ENCODE measurements at regions not wholly inside any gene's neighbourhood (a gene's known extent, or its start where the extent isn't known, plus 50 kb on each side); places are given as distances from the start of the nearest gene placed in this dataset.
"Not testable (repeated sequence)": the region's sequence is repeated elsewhere in the genome, so short reads cannot be mapped to it uniquely, and the experiment has no call there.

GRCh38 chr6:71048320-71049164 lies 91.7 kb upstream of the B3GAT2 start:
- no peak for ATAC-seq
- intact Hi-C loops (cut with DNase I): loop anchor here (1.0 kb wide), 1 partner anchor 35 kb away; no protein-coding TSS in a partner anchor
- DNase-seq (ENCODE audit: low spot score): no peak

DNA sequence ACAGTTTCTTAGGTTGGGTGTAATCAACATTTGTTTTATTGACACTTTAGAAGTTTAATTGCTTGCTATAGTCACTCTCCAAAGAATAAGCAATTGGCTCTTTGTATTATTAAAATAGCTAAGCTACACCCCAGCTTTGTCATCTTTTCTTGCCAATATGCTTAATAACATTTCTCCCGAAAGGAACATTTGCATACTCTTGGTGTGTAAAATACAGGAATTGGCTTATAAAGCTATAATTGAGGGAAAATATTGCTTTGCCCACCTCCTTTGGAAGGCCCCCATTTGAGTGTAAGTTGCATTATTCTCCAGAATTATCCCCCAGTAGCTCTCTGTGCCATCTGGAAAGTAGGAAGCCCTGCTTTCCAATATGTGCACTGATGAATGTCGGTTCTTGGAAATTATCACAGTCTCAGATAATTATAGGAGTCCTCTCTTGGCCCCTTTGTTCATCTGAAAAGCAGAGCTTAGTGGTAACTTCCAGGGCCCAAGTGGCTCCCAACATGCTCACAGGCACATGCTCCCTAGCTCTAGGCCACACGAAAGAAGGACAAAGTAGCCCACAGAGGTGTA lies 92.4 kb upstream of the B3GAT2 start:
- no peak for ATAC-seq
- intact Hi-C loops (cut with DNase I): loop anchor here (1.0 kb wide), 1 partner anchor 34 kb away; no protein-coding TSS in a partner anchor
- DNase-seq (ENCODE audit: low spot score): no peak

DNA sequence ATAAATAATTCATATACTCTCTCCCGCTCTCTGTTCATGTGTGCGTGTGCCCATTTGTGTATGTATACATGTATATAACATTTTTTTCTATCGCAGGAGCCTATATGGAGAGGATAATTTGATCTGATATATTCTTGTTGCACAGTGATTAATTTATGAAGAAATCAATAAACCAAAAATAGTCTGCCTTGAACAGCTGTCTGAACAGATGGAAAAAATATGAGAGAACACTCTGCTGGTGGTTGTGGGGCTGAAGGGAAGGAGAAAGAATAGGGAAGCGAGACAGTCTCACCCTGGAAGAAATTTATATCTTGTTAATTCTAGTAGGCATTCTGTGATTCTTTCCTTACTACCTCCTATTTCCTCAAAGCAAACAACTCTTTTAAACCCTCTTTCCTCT lies 96.6 kb upstream of the B3GAT2 start:
- no peak for ATAC-seq

GRCh38 chr6:71056656-71057055 lies 99.8 kb upstream of the B3GAT2 start:
- intact Hi-C loops (cut with DNase I): no loop called here
- ATAC-seq (no peak), DNase-seq (ENCODE audit: low spot score) (no peak)

More for the DNA sequence above, 96.6 kb upstream of the B3GAT2 start:
- intact Hi-C loops (cut with DNase I): no loop called here
- no peak for DNase-seq (ENCODE audit: low spot score)

GRCh38 chr6:71066153-71066552 lies 109.3 kb upstream of the B3GAT2 start:
- no peak for ATAC-seq
- intact Hi-C loops (cut with DNase I): no loop called here
- no peak for DNase-seq (ENCODE audit: low spot score)

DNA sequence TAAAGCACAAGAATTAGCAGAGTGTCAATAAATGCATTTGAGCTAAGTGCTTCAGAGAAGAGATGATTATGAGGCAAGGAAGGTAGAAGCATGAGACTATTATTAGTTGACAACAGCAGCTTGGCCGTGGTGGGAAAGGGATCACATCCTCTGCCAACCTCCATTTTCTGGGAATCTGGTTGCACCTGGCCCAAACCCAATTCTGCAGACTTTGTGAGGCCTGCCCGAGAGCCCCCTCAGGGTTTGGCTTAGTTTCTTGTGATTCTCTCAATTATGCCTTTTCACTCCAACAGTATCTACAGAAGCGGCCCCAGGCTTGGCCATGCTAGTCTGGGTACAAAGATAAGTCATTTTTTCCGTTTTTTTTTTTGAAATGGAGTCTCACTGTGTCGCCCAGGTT lies 111.0 kb upstream of the B3GAT2 start:
- DNase-seq (ENCODE audit: low spot score) (no peak), ATAC-seq (no peak)
- intact Hi-C loops (cut with DNase I): no loop called here

DNA sequence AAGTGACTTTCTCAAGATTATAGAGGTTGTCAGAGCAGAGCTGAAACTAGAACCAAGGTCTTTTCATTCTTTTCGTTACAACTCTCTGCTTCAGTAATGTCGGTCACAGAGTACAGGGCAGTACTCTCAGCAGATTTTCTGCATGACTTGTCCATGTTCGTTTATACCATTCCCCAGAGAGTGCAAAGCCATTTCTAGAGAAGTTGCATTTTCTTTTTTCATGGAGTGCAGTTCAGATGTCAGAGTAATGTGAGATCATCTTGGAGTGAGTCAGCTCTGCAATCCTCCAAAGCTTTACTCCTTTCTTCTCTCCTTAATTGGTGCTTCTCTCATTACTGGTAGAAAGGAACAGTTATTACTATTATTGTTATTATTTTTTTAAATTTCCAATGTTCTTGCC lies 115.6 kb upstream of the B3GAT2 start:
- intact Hi-C loops (cut with DNase I): no loop called here
- no peak for ATAC-seq
- DNase-seq (ENCODE audit: low spot score): no peak

DNA sequence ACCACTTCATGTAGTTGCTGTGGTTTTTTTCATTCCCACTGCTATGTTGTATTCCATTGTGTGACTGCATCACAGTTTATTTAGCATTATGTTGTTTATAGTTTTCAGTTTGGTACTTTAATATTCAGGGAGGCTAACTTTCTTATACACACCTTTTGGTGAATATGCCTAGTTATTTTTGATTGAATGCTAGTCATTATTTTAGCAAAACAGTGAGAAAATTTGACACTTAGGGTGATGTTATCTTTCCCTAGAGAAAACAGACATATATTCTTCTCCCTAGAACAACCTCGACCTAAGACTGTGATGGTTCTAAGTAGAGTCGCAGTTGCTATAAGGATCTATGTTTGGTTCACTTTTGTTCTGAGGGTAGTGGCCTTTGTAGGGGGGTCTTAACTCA lies 120.8 kb upstream of the B3GAT2 start:
- DNase-seq (ENCODE audit: low spot score): no peak
- ATAC-seq: no peak
- intact Hi-C loops (cut with DNase I): no loop called here

DNA sequence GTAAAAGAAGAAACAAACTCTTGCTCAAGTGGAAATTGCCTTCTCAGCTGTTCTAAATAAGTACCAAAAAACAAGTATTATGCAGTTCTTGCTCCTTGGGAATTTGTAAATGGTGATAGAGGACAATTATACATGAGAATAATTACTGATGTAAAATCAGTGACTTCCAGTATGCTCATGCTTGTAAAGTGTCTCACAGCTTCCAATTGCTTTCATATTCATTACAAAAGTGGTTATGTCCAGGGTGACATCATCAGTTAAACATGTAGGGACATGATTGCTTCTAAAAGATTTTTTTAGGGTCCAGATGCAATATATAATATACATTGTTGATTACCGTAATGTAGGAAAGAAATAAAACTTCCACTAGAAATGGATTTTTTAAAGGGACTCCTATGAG lies 122.8 kb upstream of the B3GAT2 start:
- DNase-seq (ENCODE audit: low spot score) (no peak), ATAC-seq (no peak)
- intact Hi-C loops (cut with DNase I): no loop called here

DNA sequence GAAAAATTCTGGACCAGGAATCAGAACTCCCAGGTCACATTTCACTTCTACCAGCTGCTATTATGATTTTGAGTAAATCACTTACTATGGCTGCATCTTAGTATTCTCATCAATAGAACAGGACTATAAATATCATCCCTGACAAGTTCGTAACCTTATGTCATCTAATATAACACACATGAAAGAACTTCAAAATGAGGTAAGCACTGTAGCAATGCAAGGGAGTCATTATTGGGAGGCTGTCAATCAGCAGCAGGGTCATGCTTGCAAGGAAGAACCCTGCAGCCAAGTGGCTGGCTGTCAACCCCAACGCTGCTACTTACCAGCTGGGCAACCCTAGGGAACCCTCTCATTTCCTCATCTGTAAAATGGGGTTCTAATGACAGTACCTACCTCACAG lies 123.3 kb upstream of the B3GAT2 start:
- DNase-seq (ENCODE audit: low spot score) (no peak), ATAC-seq (no peak)
- intact Hi-C loops (cut with DNase I): no loop called here

DNA sequence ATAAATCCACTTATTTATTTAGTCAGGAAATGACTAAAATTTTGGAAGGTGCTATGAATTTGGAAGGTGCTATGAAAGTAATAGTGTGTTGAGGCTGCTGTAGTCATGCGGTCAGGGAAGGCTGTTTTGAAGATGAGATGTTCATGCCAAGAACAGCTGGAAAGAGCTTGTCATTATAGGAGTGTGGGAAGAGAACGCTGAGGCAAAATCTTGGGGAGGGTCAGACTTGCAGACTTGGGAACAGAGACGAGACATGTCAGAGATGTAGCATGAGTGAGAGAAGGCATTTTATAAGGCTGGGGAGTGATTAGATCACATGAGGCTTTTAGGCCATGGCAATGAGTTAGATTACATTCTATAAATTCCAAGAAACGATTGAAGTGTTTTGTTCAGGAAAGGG lies 124.0 kb upstream of the B3GAT2 start:
- ATAC-seq: peak; percentile 45
- no peak for DNase-seq (ENCODE audit: low spot score)
- intact Hi-C loops (cut with DNase I): no loop called here

DNA sequence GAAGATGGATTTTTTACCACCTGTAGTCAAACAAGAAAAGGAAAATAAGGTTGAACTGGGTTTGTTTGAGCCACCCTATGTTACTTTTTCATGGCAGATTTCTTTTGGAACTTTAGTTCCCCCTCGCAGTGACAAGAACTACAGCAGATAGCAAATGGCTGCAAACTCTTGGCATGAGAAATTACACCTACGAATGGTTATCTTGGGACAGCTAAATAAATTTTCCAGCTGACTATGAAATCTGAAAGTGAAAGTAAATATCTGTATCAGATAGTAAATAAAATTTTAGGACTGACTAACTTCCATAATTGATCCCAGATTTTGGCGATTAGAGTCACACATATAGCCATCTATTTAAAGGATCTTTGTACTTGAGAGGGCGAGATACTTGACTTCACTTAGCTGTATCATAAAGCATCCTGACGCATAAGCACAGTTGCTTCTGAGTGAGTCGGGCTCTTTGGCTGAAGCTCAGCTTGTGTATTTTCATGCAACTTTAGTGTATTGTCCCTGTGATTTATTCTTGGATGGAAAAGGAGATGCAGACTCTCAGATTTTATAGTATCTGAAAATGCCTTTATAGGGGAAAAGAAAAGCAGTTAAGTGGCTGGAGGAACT lies 125.3 kb upstream of the B3GAT2 start:
- no peak for DNase-seq (ENCODE audit: low spot score)
- no peak for ATAC-seq
- intact Hi-C loops (cut with DNase I): no loop called here

DNA sequence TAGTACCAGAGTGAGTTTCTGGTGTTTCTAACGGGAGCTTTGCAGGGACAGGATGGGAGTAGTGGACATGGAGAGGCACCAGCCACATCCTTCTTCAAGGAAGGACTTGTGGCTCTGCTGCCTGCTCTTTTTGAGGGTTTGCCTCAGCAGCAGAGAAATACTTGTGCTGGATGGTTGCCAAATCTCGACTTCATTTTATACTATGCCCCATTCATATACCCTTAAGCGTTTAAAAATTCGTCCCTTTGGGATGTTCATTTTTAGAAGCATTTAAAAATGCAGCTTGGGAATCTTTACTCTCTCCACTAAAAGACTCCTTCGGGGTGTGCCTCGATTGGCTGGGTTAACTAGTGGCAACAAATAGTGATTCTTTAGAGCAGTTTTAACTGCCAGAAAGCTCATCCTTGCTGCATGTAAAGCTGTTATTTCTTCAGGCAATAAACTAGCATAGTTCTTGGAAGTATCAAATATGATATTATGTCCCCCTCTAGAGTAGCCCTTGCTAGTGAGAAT lies 126.5 kb upstream of the B3GAT2 start:
- no peak for ATAC-seq
- no peak for DNase-seq (ENCODE audit: low spot score)
- intact Hi-C loops (cut with DNase I): loop anchor here (1.0 kb wide), 1 partner anchor 34 kb away; no protein-coding TSS in a partner anchor

- ATAC-seq: no peak
These were observed 131.3 kb upstream of the B3GAT2 start for GRCh38 chr6:71088166-71088565.

DNA sequence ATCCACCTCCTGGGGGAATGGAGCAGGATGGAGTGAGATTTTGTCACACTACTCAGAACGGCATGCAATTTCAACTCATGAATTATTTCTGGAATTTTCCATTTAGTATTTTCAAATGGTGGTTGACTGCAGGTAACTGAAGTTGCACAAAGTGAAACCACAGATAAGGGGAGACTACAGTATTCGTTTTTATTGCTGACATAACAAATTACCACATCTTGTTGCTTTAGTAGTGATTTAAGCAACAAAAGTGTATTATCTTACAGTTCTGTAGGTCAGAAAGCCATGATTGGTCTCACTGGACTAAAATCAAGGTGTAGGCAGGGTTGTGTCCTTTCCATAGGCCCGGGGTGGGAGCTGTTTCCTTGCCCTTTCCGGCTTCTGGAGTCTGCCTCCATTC lies 133.4 kb upstream of the B3GAT2 start:
- intact Hi-C loops (cut with DNase I): no loop called here
- DNase-seq (ENCODE audit: low spot score) (no peak), ATAC-seq (no peak)

More at GRCh38 chr6:71088166-71088565, 131.3 kb upstream of the B3GAT2 start:
- no peak for DNase-seq (ENCODE audit: low spot score)
- intact Hi-C loops (cut with DNase I): no loop called here

DNA sequence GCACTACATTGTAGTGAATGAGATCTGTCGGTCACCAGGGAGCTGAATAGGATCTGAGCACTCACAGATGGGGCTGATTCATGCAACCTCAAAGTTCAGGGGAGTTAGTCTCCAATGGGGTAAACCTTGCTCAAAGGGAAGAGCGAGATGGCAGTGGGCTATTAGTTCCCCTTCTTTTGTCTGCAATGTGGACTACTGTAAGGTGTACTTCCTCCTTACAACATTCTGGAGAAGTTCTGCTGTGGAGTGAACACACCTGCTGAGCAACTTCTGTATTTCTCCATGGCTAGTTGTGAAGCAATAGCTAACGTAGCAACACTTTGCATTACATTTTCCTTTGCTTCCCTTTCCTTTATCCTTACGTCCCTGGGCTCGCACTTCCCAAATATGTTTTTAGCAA lies 134.3 kb upstream of the B3GAT2 start:
- no peak for DNase-seq (ENCODE audit: low spot score)
- intact Hi-C loops (cut with DNase I): no loop called here

DNA sequence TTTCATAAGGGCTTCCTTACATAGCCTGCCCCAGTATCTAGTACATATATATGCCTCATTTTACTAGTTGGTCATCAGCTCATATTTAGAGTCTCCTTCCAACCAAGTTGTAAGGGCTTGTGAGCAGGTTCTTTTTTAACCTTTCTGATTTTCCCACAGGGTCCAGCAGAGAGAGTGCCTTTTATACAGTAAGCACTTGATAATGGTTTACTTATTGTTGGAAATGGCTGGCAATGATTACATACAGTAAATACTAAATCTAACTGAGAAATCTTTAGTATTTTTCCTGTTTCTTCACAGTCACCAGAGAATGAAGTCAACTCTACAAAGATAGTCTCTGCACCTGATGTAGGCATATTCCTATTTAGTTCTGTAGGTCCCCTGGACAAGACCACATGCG lies 135.1 kb upstream of the B3GAT2 start:
- intact Hi-C loops (cut with DNase I): no loop called here
- ATAC-seq (no peak), DNase-seq (ENCODE audit: low spot score) (no peak)

More for the DNA sequence above, 134.3 kb upstream of the B3GAT2 start:
- no peak for ATAC-seq

GRCh38 chr6:71097264-71097663 lies 140.4 kb upstream of the B3GAT2 start:
- intact Hi-C loops (cut with DNase I); DNase-seq (ENCODE audit: low spot score); ATAC-seq: not testable (repeated sequence)

- intact Hi-C loops (cut with DNase I): no loop called here
- ATAC-seq: no peak
- DNase-seq (ENCODE audit: low spot score): no peak
These were observed 142.8 kb upstream of the B3GAT2 start for GRCh38 chr6:71099649-71100048.

GRCh38 chr6:71103130-71103529 lies 146.3 kb upstream of the B3GAT2 start:
- ATAC-seq: no peak
- DNase-seq (ENCODE audit: low spot score): no peak

More at GRCh38 chr6:71103130-71103529, 146.3 kb upstream of the B3GAT2 start:
- intact Hi-C loops (cut with DNase I): no loop called here
